GM12878 (cell line): ENCODE measurements at regions not wholly inside any gene's neighbourhood (a gene's known extent, or its start where the extent isn't known, plus 50 kb on each side); places are given as distances from the start of the nearest gene placed in this dataset.
"Not testable (repeated sequence)": the region's sequence is repeated elsewhere in the genome, so short reads cannot be mapped to it uniquely, and the experiment has no call there.

Experiments used
- ATAC-seq: fragments of 200-7000 bp; cut with Tn5 transposase; 3 replicates; pipeline ENCODE4 v1.9.1; 2020; ENCODE audit warnings: mild to moderate bottlenecking, moderate library complexity
- BruUV-seq: library from RNA; stranded (reverse); fragments of 400-500 nt; replicated peaks from 2 replicates; lab custom pipeline; 2021; lab: Mats Ljungman, UMichigan
- CTCF ChIA-PET: fragments of 300-600 bp; sonication (Branson Sonifier 250); formaldehyde crosslinking; extraction: SDS; loops from one replicate; lab custom pipeline; 2021; ENCODE audit warnings: inconsistent platforms; lab: Yijun Ruan, JAX
- POLR2A ChIA-PET: fragments of 350-600 bp; formaldehyde crosslinking; extraction: SDS; loops from one replicate; lab custom pipeline; 2021; ENCODE audit warnings: inconsistent platforms; lab: Charles Lee
- RAD21 ChIA-PET: fragments of 300-600 bp; sonication (Branson Sonifier 250); formaldehyde crosslinking; loops from one replicate; lab custom pipeline; 2023; ENCODE audit warnings: antibody characterized with exemption; ENCODE audit not compliant: unreplicated experiment; lab: Charles Lee
- SMC1A ChIA-PET: fragments of 300-600 bp; sonication (Branson Sonifier 250); formaldehyde crosslinking; loops from one replicate; lab custom pipeline; 2023; ENCODE audit not compliant: unreplicated experiment, uncharacterized antibody; lab: Charles Lee
- DNase-seq: peaks from one replicate; pipeline ENCODE4 v3.0.0-alpha.2; 2011; ENCODE audit warnings: low read depth, low spot score
- FAIRE-seq: peaks from 3 replicates; lab custom pipeline; 2011; peaks lifted over from hg19 to GRCh38; lab: Jason Lieb, UNC
- H2AFZ ChIP-seq: 2 replicates; pipeline ENCODE4 v1.6.0; 2011; ENCODE audit warnings: low read depth, low read length, control low read depth; ENCODE audit not compliant: control insufficient read depth
- H3K27ac ChIP-seq: 2 replicates; pipeline ENCODE4 v1.5.1; 2011; ENCODE audit warnings: control low read depth; ENCODE audit not compliant: control insufficient read depth, insufficient read depth
- H3K27me3 ChIP-seq, 2 experiments: replicated peaks in 1 of 2; 2 replicates each; pipeline versions ENCODE4 v1.6.0 to v1.6.1; 2011; ENCODE audit warnings: low read length in 1 of 2; ENCODE audit not compliant: control insufficient read depth in 2 of 2, insufficient read depth in 2 of 2
- H3K36me3 ChIP-seq, 2 experiments: 2 replicates each; pipeline ENCODE4 v1.5.1; 2011; ENCODE audit warnings: low read length in 1 of 2; ENCODE audit not compliant: control insufficient read depth in 2 of 2, insufficient read depth in 2 of 2
- H3K4me1 ChIP-seq: 2 replicates; pipeline ENCODE4 v1.6.1; 2011; ENCODE audit warnings: mild to moderate bottlenecking, low read length, moderate library complexity, mixed read lengths; ENCODE audit not compliant: control insufficient read depth, insufficient read depth
- H3K4me2 ChIP-seq: 2 replicates; pipeline ENCODE4 v1.6.0; 2011; ENCODE audit warnings: control low read depth; ENCODE audit not compliant: control insufficient read depth, insufficient read depth
- H3K4me3 ChIP-seq: fragments of 200-600 bp; sonication (generic); 2 replicates; pipeline ENCODE4 v1.5.1; 2016
- H3K79me2 ChIP-seq: 2 replicates; pipeline ENCODE4 v1.6.0; 2011; ENCODE audit warnings: low read length; ENCODE audit not compliant: control insufficient read depth, insufficient read depth
- H3K9ac ChIP-seq: 2 replicates; pipeline ENCODE4 v1.8.0; 2011; ENCODE audit warnings: low read length, control low read depth, mixed read lengths; ENCODE audit not compliant: control insufficient read depth, insufficient read depth
- H3K9me3 ChIP-seq: replicated peaks from 3 replicates; pipeline ENCODE4 v1.5.1; 2011; ENCODE audit warnings: mild to moderate bottlenecking, low read length; ENCODE audit not compliant: control insufficient read depth, insufficient read depth
- H4K20me1 ChIP-seq: 2 replicates; pipeline ENCODE4 v1.6.0; 2011; ENCODE audit not compliant: control insufficient read depth, insufficient read depth
- HDAC2 ChIP-seq: fragments of 200-600 bp; sonication (generic); IDR thresholded peaks from 2 replicates; pipeline ENCODE4 v1.6.1; 2017
- RBBP5 ChIP-seq: fragments of 200-600 bp; sonication (generic); conservative IDR thresholded peaks from 2 replicates; pipeline ENCODE4 v1.6.1; 2016
- WGBS: methylation state at CpG from one replicate; pipeline ENCODE4 v1.1.6; 2016; ENCODE audit warnings: low lambda C conversion rate; ENCODE audit not compliant: insufficient replicate concordance, insufficient coverage; ENCODE audit errors: missing lambda C conversion rate; 5-methylcytosine and 5-hydroxymethylcytosine counted together
- in situ Hi-C: fragments of 300-500 bp; cut with MboI; formaldehyde crosslinking; loops from 9 replicates; pipeline ENCODE4 v1.14.3; 2018; ENCODE audit warnings: mixed read lengths
- intact Hi-C: fragments of 100-400 bp; cut with micrococcal nuclease; formaldehyde crosslinking; loops from one replicate; pipeline ENCODE4 v1.14.2; 2022; ENCODE audit not compliant: unreplicated experiment

GRCh38 chr20:26308961-26309360 is 612.3 kb upstream of the ZNF337 start (continued):
- TF ChIP-seq HDAC2: no peak

DNA sequence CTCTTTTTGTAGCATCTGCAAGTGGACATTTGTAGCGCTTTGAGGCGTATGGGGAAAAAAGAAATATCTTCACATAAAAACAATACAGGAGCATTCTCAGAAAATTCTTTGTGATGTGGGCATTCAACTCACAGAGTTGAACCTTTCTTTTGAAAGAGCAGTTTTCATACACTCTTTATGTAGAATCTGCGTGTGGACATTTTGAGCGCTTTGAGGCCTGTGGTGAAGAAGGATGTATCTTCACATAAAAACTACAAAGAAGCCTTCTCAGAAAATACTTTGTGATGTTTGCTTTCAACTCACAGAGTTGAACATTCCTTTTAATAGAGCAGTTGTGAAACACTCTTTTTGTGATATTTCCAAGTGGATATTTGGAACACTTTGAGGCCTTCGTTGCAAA is 598.4 kb upstream of the ZNF337 start:
- no peak for TF ChIP-seq RBBP5
- FAIRE-seq (no peak), DNase-seq (no peak), ATAC-seq (no peak)
- WGBS: 92% methylated on average over 5 of the region's 5 CpGs
- H3K4me3 ChIP-seq: no peak overlapping the region
- CTCF ChIA-PET: no interaction called here
- RAD21 ChIA-PET: no interaction called here
- no peaks in the 10 kb centered on the region for H4K20me1 ChIP-seq
- H3K27ac ChIP-seq: no peak overlapping the region
- no TSS peak for BruUV-seq
- POLR2A ChIA-PET: no interaction called here
- in situ Hi-C loops: no loop called here
- H3K4me1 ChIP-seq: no peaks in the 10 kb centered on the region
- H2AFZ ChIP-seq: no peak overlapping the region
- no peaks in the 10 kb centered on the region for H3K36me3 ChIP-seq
- H3K9me3 ChIP-seq: no peaks in the 10 kb centered on the region
- no peaks in the 10 kb centered on the region for H3K79me2 ChIP-seq
- H3K4me2 ChIP-seq: no peak overlapping the region
- intact Hi-C loops: no loop called here
- no peaks in the 10 kb centered on the region for H3K27me3 ChIP-seq
- SMC1A ChIA-PET: no interaction called here
- no peak overlapping the region for H3K9ac ChIP-seq

- FAIRE-seq, CTCF ChIA-PET, DNase-seq, in situ Hi-C loops, H3K4me3 ChIP-seq, H2AFZ ChIP-seq, H3K4me2 ChIP-seq, RAD21 ChIA-PET, H3K79me2 ChIP-seq, H4K20me1 ChIP-seq, H3K36me3 ChIP-seq, intact Hi-C loops, H3K4me1 ChIP-seq, H3K27ac ChIP-seq, H3K9me3 ChIP-seq, POLR2A ChIA-PET, H3K27me3 ChIP-seq, SMC1A ChIA-PET, BruUV-seq, ATAC-seq, H3K9ac ChIP-seq: not testable (repeated sequence)
- 62% methylated on average over 7 of the region's 7 CpGs for WGBS
Measured at GRCh38 chr20:26288379-26289061, 591.9 kb upstream of the ZNF337 start.
